Inflammatory macrophage (primary cell): ENCODE measurements at regions not wholly inside any gene's neighbourhood (a gene's known extent, or its start where the extent isn't known, plus 50 kb on each side); places are given as distances from the start of the nearest gene placed in this dataset.

Source experiments
- DNase-seq, 2 donors: peaks; one replicate each; pipeline ENCODE4 v3.0.0-alpha.2; 2020 to 2022

GRCh38 chr5:108437425-108437824 is 55.5 kb upstream of the FBXL17 start:
- no peak for DNase-seq

DNA sequence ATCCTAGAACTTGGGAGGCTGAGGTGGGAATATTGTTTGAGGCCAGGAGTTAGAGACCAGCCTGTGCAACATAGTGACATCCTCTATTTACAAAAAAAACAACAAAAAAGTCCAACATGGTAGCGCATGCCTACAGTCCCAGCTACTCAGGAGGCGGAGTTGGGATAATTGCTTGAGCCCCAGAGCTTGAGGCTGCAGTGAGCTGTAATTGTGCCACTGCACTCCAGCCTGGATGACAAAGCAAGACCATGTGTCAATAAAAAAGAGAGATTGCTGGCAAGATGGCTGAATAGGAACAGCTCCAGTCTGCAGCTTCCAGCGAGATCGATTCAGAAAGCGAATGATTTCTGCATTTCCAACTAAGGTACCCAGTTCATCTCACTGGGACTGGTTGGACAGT is 54.8 kb upstream of the FBXL17 start:
- DNase-seq, result no peak

DNA sequence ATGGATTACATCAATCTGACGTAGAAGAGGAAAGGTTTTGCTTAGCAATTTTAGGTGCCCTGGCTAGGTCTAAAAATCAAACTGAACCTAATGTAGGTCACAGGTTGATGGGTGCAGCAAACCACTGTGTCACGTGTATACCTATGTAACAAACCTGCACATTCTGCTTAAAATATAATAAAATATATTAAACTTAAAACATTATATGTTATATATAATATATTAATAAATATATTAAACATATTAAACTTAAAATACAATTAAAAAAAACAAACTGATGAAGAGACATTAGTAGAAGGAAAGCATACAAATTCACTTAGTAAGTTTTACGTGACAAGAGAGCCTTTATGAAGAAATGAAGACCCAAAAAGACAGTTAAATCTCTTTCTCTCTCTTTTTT is 51.7 kb upstream of the FBXL17 start:
- DNase-seq, result no peak

DNA sequence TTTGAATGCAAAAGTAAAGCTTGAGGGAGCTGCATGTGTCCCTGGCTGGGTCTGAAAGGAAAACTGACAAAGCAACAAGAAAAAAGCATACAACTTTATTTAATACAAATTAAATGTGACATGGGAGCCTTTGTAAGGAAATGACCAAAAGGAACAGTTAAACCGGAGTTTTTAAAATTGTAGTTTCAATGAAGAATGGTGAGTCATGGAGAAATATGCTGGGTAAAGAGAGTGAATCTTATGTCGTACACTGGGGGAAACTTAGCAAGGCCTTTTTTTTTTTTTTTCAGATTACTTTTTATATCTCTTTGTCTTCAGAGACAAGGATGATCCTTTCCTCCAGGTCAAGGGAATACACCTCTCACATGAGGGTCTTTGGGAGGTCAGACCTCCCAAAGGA is 50.1 kb upstream of the FBXL17 start:
- DNase-seq, result no peak
